Adrenal gland (tissue), 9 donors: ENCODE measurements at regions not wholly inside any gene's neighbourhood (a gene's known extent, or its start where the extent isn't known, plus 50 kb on each side); places are given as distances from the start of the nearest gene placed in this dataset.
"Not testable (repeated sequence)": the region's sequence is repeated elsewhere in the genome, so short reads cannot be mapped to it uniquely, and the experiment has no call there.

Experiments
- DNase-seq, 7 donors: peaks; one replicate each; pipeline ENCODE4 v3.0.0-alpha.2; 2019 to 2020
- H3K27ac ChIP-seq, 5 donors: fragments of 200-600 bp; sonication (generic) in 4 of 5; 1 replicate in 3 of 5; 2 replicates in 2 of 5; pipeline versions ENCODE4 v1.5.1 to v1.8.0; 2016 to 2020; ENCODE audit warnings: mild to moderate bottlenecking in 1 of 5
- H3K27me3 ChIP-seq: fragments of 200-600 bp; 2 replicates; pipeline ENCODE4 v1.8.0; 2021
- H3K36me3 ChIP-seq, 2 donors: fragments of 200-600 bp; replicated peaks in 1 of 2; 1 replicate in 1 of 2; 2 replicates in 1 of 2; pipeline versions ENCODE4 v1.5.1 to v1.8.0; 2018 to 2022
- H3K4me1 ChIP-seq, 2 donors: fragments of 200-600 bp; replicated peaks in 1 of 2; 1 replicate in 1 of 2; 2 replicates in 1 of 2; pipeline versions ENCODE4 v1.5.1 to v1.8.0; 2018 to 2021
- H3K4me3 ChIP-seq, 4 donors: fragments of 200-600 bp; sonication (generic) in 3 of 4; one replicate each; pipeline ENCODE4 v1.5.1; 2016 to 2018
- H3K9me3 ChIP-seq, 3 donors: fragments of 200-600 bp; sonication (generic) in 1 of 3; replicated peaks in 1 of 3; 1 replicate in 2 of 3; 2 replicates in 1 of 3; pipeline versions ENCODE4 v1.5.1 to v1.8.0; 2016 to 2021
- POLR2A ChIP-seq, 2 donors: fragments of 450-650 bp; IDR thresholded peaks; one replicate each; pipeline ENCODE4 v1.6.1; 2017; ENCODE audit warnings: antibody characterized with exemption in 2 of 2, mild to moderate bottlenecking in 2 of 2, moderate library complexity in 1 of 2
- WGBS, 4 donors: extraction: QIAGEN DNeasy Blood & Tissue Kit in 2 of 4; methylation state at CpG; one replicate each; pipeline versions ENCODE4 v1.1.5 to v1.1.7; 2013 to 2017; 5-methylcytosine and 5-hydroxymethylcytosine counted together
- intact Hi-C, 2 donors: fragments of 100-400 bp; cut with DNase I; formaldehyde crosslinking; loops; one replicate each; pipeline versions ENCODE4 v1.14.1 to v1.15.0; 2022 to 2023
- TF ChIP-seq, protein P1 (sequence below), 6 experiments: fragments of 450-650 bp in 4 of 6; fragments of 200-600 bp in 2 of 6; sonication (generic) in 1 of 6; IDR thresholded peaks; 1 replicate in 5 of 6; 2 replicates in 1 of 6; pipeline versions ENCODE4 v1.5.1 to v1.8.0; 2016 to 2021; ENCODE audit warnings: antibody characterized with exemption in 6 of 6, mild to moderate bottlenecking in 2 of 6, moderate library complexity in 1 of 6
- donor health status: healthy with polysubstance abuse.
- donor health status: Bipolar disorder and iron deficiency.
- donor health status: DM: yes; HTN: yes; CAD: no.
- donor health status: DM: no; HTN: no; CAD: no.
- donor health status: DM: no; HTN: no; CAD: no.

DNA sequence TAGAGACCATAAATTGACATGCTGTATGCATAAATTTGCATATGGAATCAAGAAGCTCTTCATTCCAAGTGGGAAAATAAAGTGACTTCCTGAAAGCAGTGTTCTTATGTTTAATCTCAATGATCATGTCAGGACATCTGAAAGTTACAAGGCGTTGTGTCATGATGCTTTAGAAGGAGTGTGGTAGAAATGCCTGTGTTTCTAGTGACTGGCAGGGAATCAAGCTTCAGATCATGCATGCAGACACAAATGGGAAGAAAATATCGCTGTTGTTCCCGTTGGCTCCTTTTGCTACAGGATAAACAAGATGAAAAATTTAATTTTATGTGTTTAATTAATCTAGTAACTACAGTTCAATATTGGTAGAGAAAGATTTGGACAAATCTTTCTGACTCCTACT is 298.1 kb upstream of the SYT1 start:
- Histone ChIP-seq H3K4me1 (no peaks in the 10 kb centered on the region), H3K27ac (no peak overlapping the region), H3K27me3 (no peaks in the 10 kb centered on the region), H3K9me3 (no peaks in the 10 kb centered on the region), H3K36me3 (no peaks in the 10 kb centered on the region), H3K4me3 (no peak overlapping the region)
- 56 to 83% (median 67%) methylated on average over 3 of the region's 3 CpGs for WGBS, 4 donors
- no peak for TF ChIP-seq POLR2A (IDR thresholded peaks at IDR 0.05)
- TF ChIP-seq, protein P1, sequence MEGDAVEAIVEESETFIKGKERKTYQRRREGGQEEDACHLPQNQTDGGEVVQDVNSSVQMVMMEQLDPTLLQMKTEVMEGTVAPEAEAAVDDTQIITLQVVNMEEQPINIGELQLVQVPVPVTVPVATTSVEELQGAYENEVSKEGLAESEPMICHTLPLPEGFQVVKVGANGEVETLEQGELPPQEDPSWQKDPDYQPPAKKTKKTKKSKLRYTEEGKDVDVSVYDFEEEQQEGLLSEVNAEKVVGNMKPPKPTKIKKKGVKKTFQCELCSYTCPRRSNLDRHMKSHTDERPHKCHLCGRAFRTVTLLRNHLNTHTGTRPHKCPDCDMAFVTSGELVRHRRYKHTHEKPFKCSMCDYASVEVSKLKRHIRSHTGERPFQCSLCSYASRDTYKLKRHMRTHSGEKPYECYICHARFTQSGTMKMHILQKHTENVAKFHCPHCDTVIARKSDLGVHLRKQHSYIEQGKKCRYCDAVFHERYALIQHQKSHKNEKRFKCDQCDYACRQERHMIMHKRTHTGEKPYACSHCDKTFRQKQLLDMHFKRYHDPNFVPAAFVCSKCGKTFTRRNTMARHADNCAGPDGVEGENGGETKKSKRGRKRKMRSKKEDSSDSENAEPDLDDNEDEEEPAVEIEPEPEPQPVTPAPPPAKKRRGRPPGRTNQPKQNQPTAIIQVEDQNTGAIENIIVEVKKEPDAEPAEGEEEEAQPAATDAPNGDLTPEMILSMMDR (IDR thresholded peaks at IDR 0.05): no peak
- intact Hi-C loops: no loop called here
- no peak for DNase-seq

DNA sequence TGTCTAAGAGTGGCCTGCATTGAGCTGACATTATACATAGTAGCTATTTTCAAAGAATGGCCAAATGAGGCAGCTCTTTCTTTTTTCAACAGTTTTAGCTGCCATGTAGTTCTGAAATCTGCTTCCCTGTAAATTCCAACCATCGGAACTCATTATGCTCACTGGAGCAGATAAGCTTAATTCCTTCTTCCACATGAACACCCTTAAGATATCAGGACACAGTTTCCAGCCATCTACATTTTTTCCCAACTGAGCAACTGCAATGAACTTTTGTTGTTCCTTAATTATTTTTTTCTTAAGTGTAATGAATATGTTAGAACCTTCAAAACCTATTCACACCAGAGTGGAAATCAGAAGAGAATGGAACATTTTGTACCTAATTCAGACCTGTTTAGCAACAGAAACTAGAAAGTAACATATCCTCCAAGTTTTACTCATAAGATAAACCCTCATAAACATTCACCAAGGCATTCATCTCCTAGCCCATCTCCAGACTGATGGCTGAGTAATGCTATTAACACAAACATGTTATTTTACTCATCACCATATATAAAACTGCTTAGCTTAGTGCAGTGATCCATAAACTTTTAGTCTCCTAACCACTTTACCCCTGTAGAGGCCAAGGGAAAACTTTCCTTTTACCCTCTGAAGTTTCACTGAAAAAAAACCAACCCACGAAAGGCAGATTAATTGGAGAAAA is 296.1 kb upstream of the SYT1 start:
- no peak overlapping the region for H3K4me3 ChIP-seq
- no peaks in the 10 kb centered on the region for H3K27me3 ChIP-seq
- no peaks in the 10 kb centered on the region for H3K4me1 ChIP-seq
- intact Hi-C loops: no loop called here
- no peaks in the 10 kb centered on the region for H3K9me3 ChIP-seq
- H3K36me3 ChIP-seq: no peaks in the 10 kb centered on the region
- no peak overlapping the region for H3K27ac ChIP-seq
- no peak for TF ChIP-seq POLR2A (IDR thresholded peaks at IDR 0.05)
- TF ChIP-seq, protein P1 (IDR thresholded peaks at IDR 0.05): no peak
- 80 to 94% (median 81%) methylated on average over 2 of the region's 2 CpGs for WGBS, 4 donors
- DNase-seq: no peak

DNA sequence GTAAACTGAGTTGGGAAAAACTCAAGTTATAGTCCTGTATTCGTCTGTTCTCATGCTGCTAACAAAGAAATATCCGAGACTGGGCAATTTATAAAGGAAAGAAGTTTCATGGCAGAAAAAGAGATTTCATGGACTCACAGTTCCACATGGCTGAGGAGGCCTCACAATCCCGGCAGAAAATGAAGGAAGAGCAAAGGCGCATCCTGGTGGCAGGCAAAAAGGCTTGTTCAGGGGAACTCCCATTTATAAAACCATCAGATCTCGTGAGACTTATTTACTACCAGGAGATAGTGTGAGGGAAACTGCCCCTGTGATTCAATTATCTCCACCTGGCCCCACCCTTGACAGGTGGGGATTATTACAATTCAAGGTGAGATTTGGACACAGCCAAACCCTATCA is 292.6 kb upstream of the SYT1 start:
- Histone ChIP-seq H3K27ac (no peak overlapping the region), H3K27me3 (no peaks in the 10 kb centered on the region), H3K4me3 (no peak overlapping the region), H3K9me3 (no peaks in the 10 kb centered on the region), H3K4me1 (no peaks in the 10 kb centered on the region), H3K36me3 (no peaks in the 10 kb centered on the region)
- intact Hi-C loops: no loop called here
- no peak for DNase-seq
- TF ChIP-seq POLR2A (IDR thresholded peaks at IDR 0.05): no peak
- TF ChIP-seq, protein P1 (IDR thresholded peaks at IDR 0.05): no peak
- 71 to 74% (median 72%) methylated on average over 5 of the region's 5 CpGs for WGBS, 4 donors

DNA sequence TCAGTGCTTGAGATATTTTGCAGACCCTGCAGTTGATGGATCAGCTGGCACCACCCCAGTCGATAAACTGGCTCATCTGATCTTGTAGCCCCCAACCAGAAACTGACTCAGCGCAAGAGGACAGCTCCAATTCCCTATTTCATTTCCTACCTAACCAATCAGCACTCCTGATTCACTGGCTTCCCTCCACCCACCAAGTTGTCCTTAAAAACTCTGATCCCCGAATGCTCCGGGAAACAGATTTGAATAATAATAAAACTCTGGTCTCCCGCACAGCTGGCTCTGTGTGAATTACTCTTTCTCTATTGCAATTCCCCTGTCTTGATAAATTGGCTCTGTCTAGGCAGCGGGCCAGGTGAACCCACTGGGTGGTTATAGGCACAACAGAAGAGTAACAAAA is 289.4 kb upstream of the SYT1 start:
- 87 to 95% (median 90%) methylated on average over 6 of the region's 6 CpGs for WGBS, 4 donors
- H3K4me3 ChIP-seq, H3K9me3 ChIP-seq, DNase-seq, intact Hi-C loops, H3K27me3 ChIP-seq, H3K36me3 ChIP-seq, H3K27ac ChIP-seq, H3K4me1 ChIP-seq: not testable (repeated sequence)

DNA sequence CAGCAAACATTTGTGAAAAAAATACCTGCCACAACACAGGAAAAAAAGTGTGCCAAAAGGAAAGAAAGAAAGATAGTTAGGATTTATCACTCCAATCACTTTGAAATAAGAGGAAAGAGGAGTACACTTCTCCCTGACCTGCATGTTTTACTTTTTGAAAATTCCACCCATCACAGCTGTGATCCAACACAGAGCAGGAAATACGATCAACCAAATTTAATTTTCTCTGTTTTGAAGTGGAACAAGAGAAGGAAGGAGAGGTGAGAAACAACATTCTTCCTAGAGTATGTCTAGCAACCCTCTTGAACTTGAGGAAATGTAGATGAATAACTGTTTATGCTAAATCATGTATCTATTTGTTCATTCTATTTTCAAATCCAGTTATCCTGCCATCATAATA is 284.7 kb upstream of the SYT1 start:
- intact Hi-C loops: no loop called here
- Histone ChIP-seq H3K27me3 (no peaks in the 10 kb centered on the region), H3K9me3 (no peaks in the 10 kb centered on the region), H3K36me3 (no peaks in the 10 kb centered on the region), H3K27ac (no peak overlapping the region), H3K4me3 (no peak overlapping the region), H3K4me1 (no peaks in the 10 kb centered on the region)
- no peak for DNase-seq
- TF ChIP-seq POLR2A (IDR thresholded peaks at IDR 0.05): no peak
- TF ChIP-seq, protein P1 (IDR thresholded peaks at IDR 0.05): no peak
- WGBS, 4 donors: 78 to 86% (median 82%) methylated on average over 1 of the region's 1 CpG
